Testis (tissue), 2 donors: ENCODE measurements at regions not wholly inside any gene's neighbourhood (a gene's known extent, or its start where the extent isn't known, plus 50 kb on each side); places are given as distances from the start of the nearest gene placed in this dataset.

Source experiments
- POLR2A ChIP-seq: fragments of 450-650 bp; IDR thresholded peaks from one replicate; pipeline ENCODE4 v1.6.1; 2017; ENCODE audit warnings: antibody characterized with exemption, mild to moderate bottlenecking, moderate library complexity
- TF ChIP-seq, protein P1 (sequence below), 3 experiments: fragments of 450-650 bp in 2 of 3; fragments of 200-600 bp in 1 of 3; sonication (generic) in 1 of 3; IDR thresholded peaks; one replicate each; pipeline ENCODE4 v1.5.1; 2016 to 2019; ENCODE audit warnings: antibody characterized with exemption in 3 of 3, mild to moderate bottlenecking in 2 of 3, moderate library complexity in 1 of 3

DNA sequence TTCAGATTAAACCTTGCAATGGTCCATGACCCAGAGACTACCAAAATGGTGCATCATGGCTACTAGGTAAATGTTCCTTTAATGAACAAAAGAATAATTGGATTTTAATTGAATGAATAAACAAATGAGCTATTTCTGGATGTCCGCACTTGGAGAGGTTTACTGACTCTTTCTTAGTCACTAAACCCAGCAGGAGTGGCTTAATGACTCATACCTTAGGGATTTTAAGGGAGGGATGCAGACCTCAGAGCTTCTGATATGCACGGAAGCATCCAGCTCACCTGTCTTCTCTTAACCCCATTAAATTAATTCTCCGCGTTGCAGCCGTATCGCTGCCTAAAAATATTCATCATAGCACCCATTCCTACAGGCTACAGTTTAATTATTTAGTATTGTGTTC, 970.0 kb upstream of the SLC35B3 start:
- TF ChIP-seq POLR2A, result no peak
- TF ChIP-seq, protein P1, sequence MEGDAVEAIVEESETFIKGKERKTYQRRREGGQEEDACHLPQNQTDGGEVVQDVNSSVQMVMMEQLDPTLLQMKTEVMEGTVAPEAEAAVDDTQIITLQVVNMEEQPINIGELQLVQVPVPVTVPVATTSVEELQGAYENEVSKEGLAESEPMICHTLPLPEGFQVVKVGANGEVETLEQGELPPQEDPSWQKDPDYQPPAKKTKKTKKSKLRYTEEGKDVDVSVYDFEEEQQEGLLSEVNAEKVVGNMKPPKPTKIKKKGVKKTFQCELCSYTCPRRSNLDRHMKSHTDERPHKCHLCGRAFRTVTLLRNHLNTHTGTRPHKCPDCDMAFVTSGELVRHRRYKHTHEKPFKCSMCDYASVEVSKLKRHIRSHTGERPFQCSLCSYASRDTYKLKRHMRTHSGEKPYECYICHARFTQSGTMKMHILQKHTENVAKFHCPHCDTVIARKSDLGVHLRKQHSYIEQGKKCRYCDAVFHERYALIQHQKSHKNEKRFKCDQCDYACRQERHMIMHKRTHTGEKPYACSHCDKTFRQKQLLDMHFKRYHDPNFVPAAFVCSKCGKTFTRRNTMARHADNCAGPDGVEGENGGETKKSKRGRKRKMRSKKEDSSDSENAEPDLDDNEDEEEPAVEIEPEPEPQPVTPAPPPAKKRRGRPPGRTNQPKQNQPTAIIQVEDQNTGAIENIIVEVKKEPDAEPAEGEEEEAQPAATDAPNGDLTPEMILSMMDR (IDR thresholded peaks at IDR 0.05), result no peak
